ENCODE measurements at regions not wholly inside any gene's neighbourhood (a gene's known extent, or its start where the extent isn't known, plus 50 kb on each side); places are given as distances from the start of the nearest gene placed in this dataset.

DNA sequence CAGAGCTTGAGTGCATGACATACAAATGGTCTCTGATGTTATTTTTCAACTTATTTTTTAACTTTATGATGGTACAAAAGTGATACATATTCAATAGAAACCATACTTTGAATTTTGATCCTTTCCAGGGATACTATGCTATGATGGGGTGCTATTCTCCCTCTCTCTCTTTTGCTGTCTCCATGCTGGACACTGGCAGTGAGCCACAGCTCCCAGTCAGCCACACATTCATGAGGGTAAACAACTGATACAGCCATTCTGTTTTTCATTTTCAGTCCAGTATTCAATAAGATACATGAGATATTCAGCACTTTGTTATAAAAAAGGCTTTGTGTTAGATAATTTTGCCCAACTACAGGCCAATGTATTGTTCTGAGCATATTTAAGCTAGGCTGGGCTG is 859.3 kb upstream of the KLHL29 start:
- Mint-ChIP-seq H3K27me3 (ENCODE audit: insufficient read depth, unreplicated experiment) (no peaks in the 10 kb centered on the region), H3K4me1 (ENCODE audit: low read depth, unreplicated experiment) (no peaks in the 10 kb centered on the region), H3K27ac (ENCODE audit: unreplicated experiment) (no peak overlapping the region), H3K9me3 (ENCODE audit: unreplicated experiment) (no peaks in the 10 kb centered on the region), H3K4me3 (ENCODE audit: unreplicated experiment) (no peak overlapping the region), H3K36me3 (ENCODE audit: insufficient read depth, unreplicated experiment) (no peaks in the 10 kb centered on the region)
- POLR2A ChIA-PET: no interaction called here
- TF ChIP-seq, protein P1, sequence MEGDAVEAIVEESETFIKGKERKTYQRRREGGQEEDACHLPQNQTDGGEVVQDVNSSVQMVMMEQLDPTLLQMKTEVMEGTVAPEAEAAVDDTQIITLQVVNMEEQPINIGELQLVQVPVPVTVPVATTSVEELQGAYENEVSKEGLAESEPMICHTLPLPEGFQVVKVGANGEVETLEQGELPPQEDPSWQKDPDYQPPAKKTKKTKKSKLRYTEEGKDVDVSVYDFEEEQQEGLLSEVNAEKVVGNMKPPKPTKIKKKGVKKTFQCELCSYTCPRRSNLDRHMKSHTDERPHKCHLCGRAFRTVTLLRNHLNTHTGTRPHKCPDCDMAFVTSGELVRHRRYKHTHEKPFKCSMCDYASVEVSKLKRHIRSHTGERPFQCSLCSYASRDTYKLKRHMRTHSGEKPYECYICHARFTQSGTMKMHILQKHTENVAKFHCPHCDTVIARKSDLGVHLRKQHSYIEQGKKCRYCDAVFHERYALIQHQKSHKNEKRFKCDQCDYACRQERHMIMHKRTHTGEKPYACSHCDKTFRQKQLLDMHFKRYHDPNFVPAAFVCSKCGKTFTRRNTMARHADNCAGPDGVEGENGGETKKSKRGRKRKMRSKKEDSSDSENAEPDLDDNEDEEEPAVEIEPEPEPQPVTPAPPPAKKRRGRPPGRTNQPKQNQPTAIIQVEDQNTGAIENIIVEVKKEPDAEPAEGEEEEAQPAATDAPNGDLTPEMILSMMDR (IDR thresholded peaks at IDR 0.05; ENCODE audit: insufficient read depth in 1 of 2, low read depth in 1 of 2, low read length in 1 of 2, severe bottlenecking in 1 of 2, unreplicated experiment in 1 of 2): no peak
- DNase-seq: no peak
- CTCF ChIA-PET: no interaction called here
- Histone ChIP-seq H3K4me1 (no peaks in the 10 kb centered on the region), H3K4me3 (ENCODE audit: low read depth, low read length) (no peak overlapping the region), H3K9me3 (no peaks in the 10 kb centered on the region), H3K36me3 (ENCODE audit: control insufficient read depth, insufficient read depth, low read length) (no peaks in the 10 kb centered on the region), H3K27me3 (replicated peaks; ENCODE audit: control insufficient read depth, insufficient read depth, low read length) (no peaks in the 10 kb centered on the region)
- no TSS peak for BruUV-seq (replicated peaks)
- intact Hi-C loops (cut with micrococcal nuclease; ENCODE audit: unreplicated experiment): no loop called here

DNA sequence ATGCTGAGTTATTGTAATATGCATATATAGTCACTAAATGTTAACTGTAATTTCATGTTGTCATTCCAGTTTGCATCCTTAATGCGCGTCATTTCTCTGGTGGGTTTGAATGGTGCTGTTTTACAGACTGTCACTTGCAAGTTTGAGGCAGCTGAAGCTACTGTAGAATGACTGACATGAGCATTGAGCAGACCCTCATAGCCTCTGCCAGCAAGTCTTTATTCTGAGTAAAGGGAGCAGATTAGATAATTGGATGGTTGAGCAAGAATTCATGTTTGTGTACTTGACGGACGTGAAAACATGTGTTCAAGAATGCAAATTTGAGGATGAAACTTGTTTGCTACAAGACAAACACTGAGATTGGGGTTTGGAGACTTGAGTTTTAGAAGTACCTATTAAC is 854.8 kb upstream of the KLHL29 start:
- no peaks in the 10 kb centered on the region for H3K4me1 Mint-ChIP-seq (ENCODE audit: low read depth, unreplicated experiment)
- no peak overlapping the region for H3K4me3 Mint-ChIP-seq (ENCODE audit: unreplicated experiment)
- DNase-seq: no peak
- no peaks in the 10 kb centered on the region for H3K36me3 Mint-ChIP-seq (ENCODE audit: insufficient read depth, unreplicated experiment)
- TF ChIP-seq, protein P1 (IDR thresholded peaks at IDR 0.05; ENCODE audit: insufficient read depth in 1 of 2, low read depth in 1 of 2, low read length in 1 of 2, severe bottlenecking in 1 of 2, unreplicated experiment in 1 of 2): no peak
- Histone ChIP-seq H3K4me1 (no peaks in the 10 kb centered on the region), H3K4me3 (ENCODE audit: low read depth, low read length) (no peak overlapping the region), H3K9me3 (no peaks in the 10 kb centered on the region), H3K36me3 (ENCODE audit: control insufficient read depth, insufficient read depth, low read length) (no peaks in the 10 kb centered on the region), H3K27me3 (replicated peaks; ENCODE audit: control insufficient read depth, insufficient read depth, low read length) (no peaks in the 10 kb centered on the region)
- ChIA-PET CTCF (no interaction called here), POLR2A (no interaction called here)
- intact Hi-C loops (cut with micrococcal nuclease; ENCODE audit: unreplicated experiment): no loop called here
- no peaks in the 10 kb centered on the region for H3K9me3 Mint-ChIP-seq (ENCODE audit: unreplicated experiment)
- BruUV-seq (replicated peaks): no TSS peak
- no peak overlapping the region for H3K27ac Mint-ChIP-seq (ENCODE audit: unreplicated experiment)
- H3K27me3 Mint-ChIP-seq (ENCODE audit: insufficient read depth, unreplicated experiment): no peaks in the 10 kb centered on the region

DNA sequence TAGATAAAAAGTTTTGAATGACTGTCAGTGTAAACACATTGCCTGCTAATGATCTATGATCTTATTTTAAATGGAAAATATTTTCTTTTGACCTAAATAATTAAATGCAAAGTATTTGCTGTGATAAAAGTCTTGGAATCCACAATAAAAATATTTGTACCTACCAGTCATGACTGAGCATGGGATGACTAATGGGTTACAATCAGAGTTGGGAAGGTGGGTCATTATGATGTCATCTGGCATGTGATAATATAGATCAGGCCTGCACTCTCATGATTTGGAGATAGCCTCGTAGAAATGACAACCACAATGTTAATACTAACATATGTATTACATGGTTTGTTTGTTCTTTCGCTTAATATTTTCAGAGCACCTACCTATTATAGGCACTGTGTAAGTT is 848.8 kb upstream of the KLHL29 start:
- no TSS peak for BruUV-seq (replicated peaks)
- POLR2A ChIA-PET: no interaction called here
- H3K4me3 Mint-ChIP-seq (ENCODE audit: unreplicated experiment): no peak overlapping the region
- CTCF ChIA-PET: no interaction called here
- DNase-seq: no peak
- H3K9me3 Mint-ChIP-seq (ENCODE audit: unreplicated experiment): no peaks in the 10 kb centered on the region
- intact Hi-C loops (cut with micrococcal nuclease; ENCODE audit: unreplicated experiment): no loop called here
- TF ChIP-seq, protein P1 (IDR thresholded peaks at IDR 0.05; ENCODE audit: insufficient read depth in 1 of 2, low read depth in 1 of 2, low read length in 1 of 2, severe bottlenecking in 1 of 2, unreplicated experiment in 1 of 2): no peak
- H3K36me3 ChIP-seq (ENCODE audit: control insufficient read depth, insufficient read depth, low read length): no peaks in the 10 kb centered on the region
- no peaks in the 10 kb centered on the region for H3K27me3 ChIP-seq (replicated peaks; ENCODE audit: control insufficient read depth, insufficient read depth, low read length)
- no peaks in the 10 kb centered on the region for H3K4me1 ChIP-seq
- no peak overlapping the region for H3K27ac Mint-ChIP-seq (ENCODE audit: unreplicated experiment)
- H3K4me1 Mint-ChIP-seq (ENCODE audit: low read depth, unreplicated experiment): no peaks in the 10 kb centered on the region
- no peak overlapping the region for H3K4me3 ChIP-seq (ENCODE audit: low read depth, low read length)
- H3K27me3 Mint-ChIP-seq (ENCODE audit: insufficient read depth, unreplicated experiment): no peaks in the 10 kb centered on the region
- H3K9me3 ChIP-seq: no peaks in the 10 kb centered on the region
- H3K36me3 Mint-ChIP-seq (ENCODE audit: insufficient read depth, unreplicated experiment): no peaks in the 10 kb centered on the region

Data from Caco-2 (cell line).